Heart right ventricle (tissue), 16 donors: ENCODE measurements at regions not wholly inside any gene's neighbourhood (a gene's known extent, or its start where the extent isn't known, plus 50 kb on each side); places are given as distances from the start of the nearest gene placed in this dataset.

ENCODE experiments used
- ATAC-seq, 8 donors: fragments of 200-7000 bp; cut with Tn5 transposase; one replicate each; pipeline ENCODE4 v1.9.1; 2020; ENCODE audit warnings: mild to moderate bottlenecking in 8 of 8, moderate library complexity in 8 of 8, moderate number of reproducible peaks in 1 of 8
- DNase-seq, 2 donors: peaks; one replicate each; pipeline ENCODE4 v3.0.0-alpha.2; 2020
- H3K27ac ChIP-seq, 10 donors: fragments of 200-600 bp; sonication (generic) in 2 of 10; one replicate each; pipeline versions ENCODE4 v1.5.0 to v1.8.0; 2020 to 2022; ENCODE audit warnings: mild to moderate bottlenecking in 3 of 10
- H3K27me3 ChIP-seq, 7 donors: fragments of 200-600 bp; one replicate each; pipeline ENCODE4 v1.8.0; 2021 to 2022; ENCODE audit warnings: mild to moderate bottlenecking in 2 of 7
- H3K36me3 ChIP-seq, 9 donors: fragments of 200-600 bp; sonication (generic) in 1 of 9; one replicate each; pipeline versions ENCODE4 v1.5.0 to v1.8.0; 2020 to 2022; ENCODE audit warnings: mild to moderate bottlenecking in 2 of 9
- H3K4me1 ChIP-seq, 9 donors: fragments of 200-600 bp; sonication (generic) in 1 of 9; one replicate each; pipeline versions ENCODE4 v1.5.0 to v1.8.0; 2020 to 2022; ENCODE audit warnings: mild to moderate bottlenecking in 4 of 9
- H3K4me3 ChIP-seq, 10 donors: fragments of 200-600 bp; sonication (generic) in 2 of 10; one replicate each; pipeline versions ENCODE4 v1.5.0 to v1.8.0; 2020 to 2022; ENCODE audit warnings: mild to moderate bottlenecking in 7 of 10, moderate library complexity in 2 of 10
- H3K9me3 ChIP-seq, 11 donors: fragments of 200-600 bp in 10 of 11; sonication (generic) in 2 of 11; one replicate each; pipeline versions ENCODE4 v1.5.0 to v1.8.0; 2013 to 2022; ENCODE audit warnings: mild to moderate bottlenecking in 2 of 11, control low read depth in 1 of 11, moderate library complexity in 1 of 11
- WGBS, 2 donors: extraction: QIAGEN DNeasy Blood & Tissue Kit; methylation state at CpG; one replicate each; pipeline ENCODE4 v1.1.7; 2013; ENCODE audit warnings: inconsistent platforms in 1 of 2; 5-methylcytosine and 5-hydroxymethylcytosine counted together
- intact Hi-C, 10 donors: fragments of 100-400 bp; cut with DNase I; formaldehyde crosslinking; loops; one replicate each; pipeline versions ENCODE4 v1.11.1 to v1.14.2; 2022
- TF ChIP-seq, protein P1 (sequence below), 9 donors: fragments of 200-600 bp; sonication (generic) in 2 of 9; IDR thresholded peaks; one replicate each; pipeline versions ENCODE4 v1.5.0 to v1.8.0; 2021 to 2022; ENCODE audit warnings: antibody characterized with exemption in 9 of 9, mild to moderate bottlenecking in 5 of 9, moderate library complexity in 1 of 9
- donor health status: Arrhythmogenic right ventricular cardiomyopathy.
- donor health status: ischemic (EF 13 %, LVEDD 7.1; RV severe dilation, severe dysfunction).
- donor health status: healthy with polysubstance abuse.
- donor health status: DM: no; HTN: yes; CAD: no.
- donor health status: DM: no; HTN: no; CAD: no.
- donor health status: ischemic (EF 25% LVEDD 6.9; RV normal size, moderate dysfunction).
- donor health status: ischemic (EF 25% LVEDD 5.7; RV mildly dilated, moderate dysfunction).
- donor health status: healthy.
- donor health status: DM: yes; HTN: yes; CAD: no.
- donor health status: Ischemic cardiomyopathy.
- donor health status: ischemic (EF 35%, LVEDD 5.7; RV mildly dilated, moderate dysfunction).
- donor health status: nonischemic (EF 11% LVEDD 7.7; RV severe dilation, severe dysfunction).
- donor health status: DM: yes; HTN: yes; CAD: no.
- donor health status: PGD.
- donor health status: ischemic (EF 29% LVEDD 5.4; RV normal size, mild dysfunction).
- donor health status: nonischemic (EF 23%, LVEDD 6.1; RV moderate dilation, normal function).

DNA sequence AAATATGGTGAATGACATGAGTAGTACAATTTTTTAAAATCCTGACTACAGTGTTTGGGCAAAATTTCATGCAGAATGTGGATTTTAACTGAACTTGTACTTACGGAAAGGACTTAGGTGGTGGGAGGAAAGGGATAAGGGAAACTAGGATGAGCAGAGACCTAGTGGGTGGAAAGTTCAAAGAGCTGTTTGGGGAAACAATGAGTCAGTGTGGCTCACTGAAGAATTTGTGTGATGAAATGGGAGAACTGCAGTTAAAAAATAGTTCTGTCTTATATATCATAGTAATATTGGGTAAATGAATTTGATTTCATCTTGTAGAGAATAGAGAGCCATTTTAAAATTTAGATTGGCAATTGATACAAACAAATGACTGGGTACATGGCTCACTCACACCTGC, 220.1 kb upstream of the CTAGE1 start:
- intact Hi-C loops: no loop called here
- no peak for DNase-seq
- no peak overlapping the region for H3K4me3 ChIP-seq
- no peak overlapping the region for H3K27ac ChIP-seq
- H3K4me1 ChIP-seq: peaks cover 0 to 12% (median 0%) of the 10 kb centered on the region in 9 donors
- peaks cover 0 to 19% (median 9%) of the 10 kb centered on the region in 11 donors for H3K9me3 ChIP-seq
- TF ChIP-seq, protein P1, sequence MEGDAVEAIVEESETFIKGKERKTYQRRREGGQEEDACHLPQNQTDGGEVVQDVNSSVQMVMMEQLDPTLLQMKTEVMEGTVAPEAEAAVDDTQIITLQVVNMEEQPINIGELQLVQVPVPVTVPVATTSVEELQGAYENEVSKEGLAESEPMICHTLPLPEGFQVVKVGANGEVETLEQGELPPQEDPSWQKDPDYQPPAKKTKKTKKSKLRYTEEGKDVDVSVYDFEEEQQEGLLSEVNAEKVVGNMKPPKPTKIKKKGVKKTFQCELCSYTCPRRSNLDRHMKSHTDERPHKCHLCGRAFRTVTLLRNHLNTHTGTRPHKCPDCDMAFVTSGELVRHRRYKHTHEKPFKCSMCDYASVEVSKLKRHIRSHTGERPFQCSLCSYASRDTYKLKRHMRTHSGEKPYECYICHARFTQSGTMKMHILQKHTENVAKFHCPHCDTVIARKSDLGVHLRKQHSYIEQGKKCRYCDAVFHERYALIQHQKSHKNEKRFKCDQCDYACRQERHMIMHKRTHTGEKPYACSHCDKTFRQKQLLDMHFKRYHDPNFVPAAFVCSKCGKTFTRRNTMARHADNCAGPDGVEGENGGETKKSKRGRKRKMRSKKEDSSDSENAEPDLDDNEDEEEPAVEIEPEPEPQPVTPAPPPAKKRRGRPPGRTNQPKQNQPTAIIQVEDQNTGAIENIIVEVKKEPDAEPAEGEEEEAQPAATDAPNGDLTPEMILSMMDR (IDR thresholded peaks at IDR 0.05): no peak
- H3K36me3 ChIP-seq: no peaks in the 10 kb centered on the region
- H3K27me3 ChIP-seq: no peaks in the 10 kb centered on the region
- WGBS, 2 donors: 90 to 92% methylated on average over 1 of the region's 1 CpG
- ATAC-seq: no peak

DNA sequence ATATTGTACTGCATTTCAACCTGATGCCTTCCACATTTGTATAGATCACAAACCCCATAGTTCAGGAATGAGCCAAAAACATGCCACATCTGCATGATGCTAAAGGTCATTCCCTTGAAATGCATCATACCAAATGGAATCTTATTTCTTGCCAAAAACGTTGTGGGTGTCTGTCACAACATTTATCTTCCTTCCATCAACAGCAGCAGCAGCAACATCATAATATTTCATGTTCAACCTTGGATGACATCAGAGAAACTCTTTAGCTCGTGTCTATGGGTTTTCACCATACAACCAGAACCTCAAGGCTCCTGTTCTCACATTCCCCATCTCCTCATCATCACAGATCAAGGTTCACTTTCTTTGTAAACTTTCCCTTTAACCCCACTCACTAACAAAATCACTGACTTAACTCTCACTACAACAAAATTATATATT, 221.3 kb upstream of the CTAGE1 start:
- 42 to 51% methylated on average over 2 of the region's 2 CpGs for WGBS, 2 donors

DNA sequence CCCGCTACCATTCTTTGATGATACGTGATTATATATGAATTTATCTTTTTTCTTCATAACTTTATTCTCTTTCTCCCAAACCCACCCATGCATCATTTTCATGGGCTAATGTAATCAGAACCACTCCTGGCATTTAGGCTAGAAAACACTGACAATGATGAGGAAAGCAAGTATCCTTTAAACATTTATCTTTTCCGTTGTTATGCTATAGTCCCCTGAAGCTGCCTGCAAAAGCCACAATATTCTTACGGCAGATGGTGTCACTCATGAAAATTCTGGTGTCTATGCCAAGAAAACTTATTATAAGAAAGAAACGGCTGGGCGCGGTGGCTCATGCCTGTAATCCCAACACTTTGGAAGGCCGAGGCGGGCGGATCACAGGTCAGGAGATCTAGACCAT, 221.8 kb upstream of the CTAGE1 start:
- no peaks in the 10 kb centered on the region for H3K27me3 ChIP-seq
- ATAC-seq (no peak), DNase-seq (no peak)
- no peak overlapping the region for H3K4me3 ChIP-seq
- peaks cover 0 to 19% (median 9%) of the 10 kb centered on the region in 11 donors for H3K9me3 ChIP-seq
- no peak overlapping the region for H3K27ac ChIP-seq
- TF ChIP-seq, protein P1 (IDR thresholded peaks at IDR 0.05): no peak
- intact Hi-C loops: no loop called here
- WGBS, 2 donors: 69 to 76% methylated on average over 9 to 10 of the region's 10 CpGs
- H3K36me3 ChIP-seq: no peaks in the 10 kb centered on the region
- H3K4me1 ChIP-seq: peaks cover 0 to 12% (median 0%) of the 10 kb centered on the region in 9 donors

More for the DNA sequence above, 221.3 kb upstream of the CTAGE1 start:
- DNase-seq (no peak), ATAC-seq (no peak)
- TF ChIP-seq, protein P1 (IDR thresholded peaks at IDR 0.05): no peak
- intact Hi-C loops: no loop called here
- no peak overlapping the region for H3K27ac ChIP-seq
- H3K9me3 ChIP-seq: peaks cover 0 to 19% (median 9%) of the 10 kb centered on the region in 11 donors
- no peak overlapping the region for H3K4me3 ChIP-seq
- H3K36me3 ChIP-seq: no peaks in the 10 kb centered on the region
- H3K27me3 ChIP-seq: no peaks in the 10 kb centered on the region
- peaks cover 0 to 12% (median 0%) of the 10 kb centered on the region in 9 donors for H3K4me1 ChIP-seq

DNA sequence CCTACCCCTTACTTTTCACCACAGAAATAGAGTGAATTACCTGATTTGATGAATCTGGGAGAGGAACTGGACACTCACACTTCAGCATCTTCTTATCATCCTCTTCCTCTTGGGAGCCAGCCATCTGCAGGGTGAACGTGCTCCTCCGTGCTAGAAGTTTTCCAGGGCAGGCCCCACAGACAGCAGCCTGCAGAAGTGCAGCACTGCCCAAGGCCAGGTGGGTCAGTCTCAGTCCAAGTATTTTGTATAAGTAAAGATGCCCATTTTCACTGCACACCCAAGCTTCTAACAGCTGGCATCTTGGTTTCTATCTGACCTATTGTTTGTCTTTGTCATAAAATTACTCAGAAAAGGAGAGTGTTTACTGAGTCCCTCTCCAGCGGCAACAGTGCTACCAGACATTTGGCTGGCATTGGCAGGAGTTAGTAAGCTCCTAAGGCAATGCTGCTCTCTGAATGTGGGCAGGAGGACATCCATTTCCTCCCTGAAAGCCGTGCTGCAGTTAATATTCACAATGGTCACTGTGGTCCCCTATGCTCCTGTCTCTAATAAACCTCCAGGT, 222.6 kb upstream of the CTAGE1 start:
- H3K27ac ChIP-seq: no peak overlapping the region
- H3K4me1 ChIP-seq: peaks cover 0 to 12% (median 0%) of the 10 kb centered on the region in 9 donors
- ATAC-seq (no peak), DNase-seq (no peak)
- H3K4me3 ChIP-seq: no peak overlapping the region
- 61 to 68% methylated on average over 4 of the region's 4 CpGs for WGBS, 2 donors
- no peaks in the 10 kb centered on the region for H3K36me3 ChIP-seq
- intact Hi-C loops: no loop called here
- peaks cover 0 to 19% (median 9%) of the 10 kb centered on the region in 11 donors for H3K9me3 ChIP-seq
- TF ChIP-seq, protein P1 (IDR thresholded peaks at IDR 0.05): no peak
- H3K27me3 ChIP-seq: no peaks in the 10 kb centered on the region
